GM12892 (cell line): ENCODE measurements at regions not wholly inside any gene's neighbourhood (a gene's known extent, or its start where the extent isn't known, plus 50 kb on each side); places are given as distances from the start of the nearest gene placed in this dataset.

ENCODE experiments used
- POLR2A ChIP-seq: IDR thresholded peaks from 2 replicates; pipeline ENCODE4 v1.6.1; 2011; ENCODE audit warnings: low read depth, low read length, control low read depth
- POLR2AphosphoS5 ChIP-seq: IDR thresholded peaks from 2 replicates; pipeline ENCODE4 v1.6.1; 2011; ENCODE audit warnings: low read depth, low read length, control low read depth

GRCh38 chr2:212941361-212941760 is 210.1 kb downstream of the IKZF2 start:
- TF ChIP-seq POLR2AphosphoS5 (no peak), POLR2A (no peak)
